Sciatic nerve (tissue), 2 donors: ENCODE measurements at regions not wholly inside any gene's neighbourhood (a gene's known extent, or its start where the extent isn't known, plus 50 kb on each side); places are given as distances from the start of the nearest gene placed in this dataset.
"Not testable (repeated sequence)": the region's sequence is repeated elsewhere in the genome, so short reads cannot be mapped to it uniquely, and the experiment has no call there.

Source experiments
- ATAC-seq: fragments of 200-7000 bp; cut with Tn5 transposase; one replicate; pipeline ENCODE4 v1.9.1; 2020; ENCODE audit warnings: mild to moderate bottlenecking, moderate library complexity
- DNase-seq: peaks from one replicate; pipeline ENCODE4 v3.0.0-alpha.2; 2020; ENCODE audit warnings: low spot score
- intact Hi-C: fragments of 100-400 bp; cut with DNase I; formaldehyde crosslinking; loops from one replicate; pipeline ENCODE4 v1.14.2; 2022
- donor health status: DM: no; HTN: no; CAD: no.
- donor health status: DM: no; HTN: no; CAD: no.

- DNase-seq = no peak
- ATAC-seq = no peak
- intact Hi-C loops = no loop called here
These were observed 443.8 kb upstream of the PIK3R1 start for GRCh38 chr5:67771791-67772190.

- DNase-seq = no peak
- intact Hi-C loops = no loop called here
- ATAC-seq = no peak
These were observed 444.3 kb upstream of the PIK3R1 start for GRCh38 chr5:67771221-67771620.

- ATAC-seq = peak; percentile 40
- intact Hi-C loops = no loop called here
- DNase-seq = no peak
These were observed 445.0 kb upstream of the PIK3R1 start for GRCh38 chr5:67770431-67771025.

- intact Hi-C loops = no loop called here
- DNase-seq = no peak
- ATAC-seq = no peak
These were observed 449.9 kb upstream of the PIK3R1 start for GRCh38 chr5:67765697-67766096.

GRCh38 chr5:67757771-67758170 is 457.8 kb upstream of the PIK3R1 start:
- ATAC-seq, intact Hi-C loops: not testable (repeated sequence)
- peak; percentile 53 for DNase-seq

GRCh38 chr5:67752357-67752708 is 463.2 kb upstream of the PIK3R1 start:
- intact Hi-C loops = no loop called here
- ATAC-seq (no peak), DNase-seq (no peak)

- no peak for ATAC-seq
- intact Hi-C loops = no loop called here
- DNase-seq = no peak
These were observed 467.3 kb upstream of the PIK3R1 start for GRCh38 chr5:67748165-67748690.

GRCh38 chr5:67747096-67747495 is 468.5 kb upstream of the PIK3R1 start:
- ATAC-seq (no peak), DNase-seq (no peak)
- intact Hi-C loops = no loop called here

GRCh38 chr5:67746608-67747007 is 468.9 kb upstream of the PIK3R1 start:
- ATAC-seq, DNase-seq, intact Hi-C loops: not testable (repeated sequence)

- no peak for DNase-seq
- ATAC-seq = no peak
- intact Hi-C loops = no loop called here
These were observed 469.5 kb upstream of the PIK3R1 start for GRCh38 chr5:67746103-67746502.

- ATAC-seq (no peak), DNase-seq (no peak)
- intact Hi-C loops = no loop called here
These were observed 482.6 kb upstream of the PIK3R1 start for GRCh38 chr5:67732921-67733320.

- intact Hi-C loops = no loop called here
- ATAC-seq (no peak), DNase-seq (no peak)
These were observed 483.1 kb upstream of the PIK3R1 start for GRCh38 chr5:67732471-67732870.

- intact Hi-C loops = no loop called here
- no peak for DNase-seq
- peak; percentile 34 for ATAC-seq
These were observed 483.7 kb upstream of the PIK3R1 start for GRCh38 chr5:67731886-67732285.

- ATAC-seq (peak; percentile 27), DNase-seq (no peak)
- intact Hi-C loops = no loop called here
These were observed 484.6 kb upstream of the PIK3R1 start for GRCh38 chr5:67730917-67731474.

- intact Hi-C loops = no loop called here
- ATAC-seq (no peak), DNase-seq (no peak)
These were observed 487.1 kb upstream of the PIK3R1 start for GRCh38 chr5:67728326-67728890.

- DNase-seq (no peak), ATAC-seq (peak; percentile 58)
- intact Hi-C loops = no loop called here
These were observed 490.0 kb upstream of the PIK3R1 start for GRCh38 chr5:67725604-67726003.

GRCh38 chr5:67724412-67725135 is 491.0 kb upstream of the PIK3R1 start:
- ATAC-seq (peak; percentile 80), DNase-seq (no peak)
- intact Hi-C loops = no loop called here

GRCh38 chr5:67723873-67724272 is 491.7 kb upstream of the PIK3R1 start:
- ATAC-seq = peak; percentile 41
- intact Hi-C loops = no loop called here
- no peak for DNase-seq

- ATAC-seq, DNase-seq, intact Hi-C loops: not testable (repeated sequence)
These were observed 493.0 kb upstream of the PIK3R1 start for GRCh38 chr5:67722582-67722981.

- ATAC-seq = no peak
- no peak for DNase-seq
- intact Hi-C loops = no loop called here
These were observed 495.3 kb upstream of the PIK3R1 start for GRCh38 chr5:67720162-67720772.
